Thyroid gland (tissue), 4 donors: ENCODE measurements at regions not wholly inside any gene's neighbourhood (a gene's known extent, or its start where the extent isn't known, plus 50 kb on each side); places are given as distances from the start of the nearest gene placed in this dataset.

Experiments used
- DNase-seq, 2 donors: peaks; one replicate each; pipeline ENCODE4 v3.0.0-alpha.2; 2019
- H3K27ac ChIP-seq, 3 donors: fragments of 200-600 bp; sonication (generic); 1 replicate in 2 of 3; 2 replicates in 1 of 3; pipeline ENCODE4 v1.5.1; 2016 to 2019; ENCODE audit warnings: mild to moderate bottlenecking in 1 of 3, moderate library complexity in 1 of 3
- H3K27me3 ChIP-seq: fragments of 200-600 bp; sonication (generic); one replicate; pipeline ENCODE4 v1.5.1; 2019
- H3K36me3 ChIP-seq, 2 donors: fragments of 200-600 bp; sonication (generic); one replicate each; pipeline ENCODE4 v1.5.1; 2016 to 2019
- H3K4me1 ChIP-seq, 2 donors: fragments of 200-600 bp; sonication (generic); one replicate each; pipeline ENCODE4 v1.5.1; 2017 to 2019
- H3K4me3 ChIP-seq, 3 donors: fragments of 200-600 bp; sonication (generic); replicated peaks in 1 of 3; 1 replicate in 2 of 3; 2 replicates in 1 of 3; pipeline ENCODE4 v1.5.1; 2016; ENCODE audit warnings: mild to moderate bottlenecking in 1 of 3
- H3K9me3 ChIP-seq: fragments of 200-600 bp; sonication (generic); one replicate; pipeline ENCODE4 v1.5.1; 2017
- CTCF ChIP-seq, 6 experiments: fragments of 200-600 bp in 3 of 6; fragments of 450-650 bp in 3 of 6; sonication (generic) in 3 of 6; IDR thresholded peaks; one replicate each; pipeline ENCODE4 v1.5.1; 2016 to 2019; ENCODE audit warnings: antibody characterized with exemption in 6 of 6, mild to moderate bottlenecking in 2 of 6, inconsistent platforms in 1 of 6, moderate library complexity in 1 of 6
- POLR2A ChIP-seq, 2 donors: fragments of 450-650 bp; IDR thresholded peaks; one replicate each; pipeline ENCODE4 v1.6.1; 2017; ENCODE audit warnings: antibody characterized with exemption in 2 of 2, mild to moderate bottlenecking in 2 of 2, moderate library complexity in 1 of 2
- WGBS, 2 donors: methylation state at CpG; one replicate each; pipeline ENCODE4 v1.1.5; 2017; 5-methylcytosine and 5-hydroxymethylcytosine counted together
- intact Hi-C: fragments of 100-400 bp; cut with DNase I; formaldehyde crosslinking; loops from one replicate; pipeline ENCODE4 v1.15.1; 2023

GRCh38 chr10:90621577-90621976 is 236.3 kb downstream of the HTR7 start:
- no peak overlapping the region for H3K4me3 ChIP-seq
- TF ChIP-seq CTCF (IDR thresholded peaks at IDR 0.05): no peak
- TF ChIP-seq POLR2A (IDR thresholded peaks at IDR 0.05): no peak
- 13 to 30% methylated on average over 2 of the region's 2 CpGs for WGBS, 2 donors

DNA sequence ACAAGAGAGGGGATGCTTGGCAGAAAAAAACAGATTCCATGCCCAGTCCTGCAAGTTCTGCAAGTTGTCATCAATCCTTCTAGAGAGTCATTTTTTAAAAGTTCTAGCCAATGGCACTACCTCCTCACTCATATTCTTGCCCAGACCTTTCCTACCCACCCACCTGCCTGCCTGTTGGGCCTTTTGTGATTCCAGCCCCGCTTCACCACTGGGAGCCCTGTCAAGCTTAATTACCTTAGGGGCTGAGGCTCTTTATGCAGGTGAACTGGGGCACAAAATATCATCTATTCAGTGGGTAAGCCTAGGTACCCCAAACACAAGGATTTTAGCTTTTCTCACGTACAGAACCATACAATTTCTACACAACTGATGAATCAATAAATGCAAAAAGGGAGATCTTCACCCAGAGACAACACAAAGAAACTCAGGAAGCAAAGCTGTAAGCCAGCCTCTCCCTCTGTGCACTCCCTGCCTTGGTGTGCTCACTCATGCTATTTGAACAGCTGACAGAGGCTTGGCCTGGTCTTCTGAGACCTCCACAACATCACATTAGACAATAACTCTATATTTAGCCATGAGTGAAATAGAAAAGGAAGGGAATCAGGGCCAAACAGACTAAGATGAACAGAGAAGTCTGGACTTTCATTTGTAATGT is 222.6 kb downstream of the HTR7 start:
- Histone ChIP-seq H3K4me3 (no peak overlapping the region), H3K27me3 (no peaks in the 10 kb centered on the region), H3K4me1 (no peaks in the 10 kb centered on the region), H3K36me3 (no peaks in the 10 kb centered on the region), H3K27ac (no peak overlapping the region), H3K9me3 (no peaks in the 10 kb centered on the region)
- intact Hi-C loops: no loop called here
- 68 to 73% methylated on average over 2 of the region's 2 CpGs for WGBS, 2 donors
- TF ChIP-seq CTCF (IDR thresholded peaks at IDR 0.05): no peak
- no peak for TF ChIP-seq POLR2A (IDR thresholded peaks at IDR 0.05)
- no peak for DNase-seq

More at GRCh38 chr10:90621577-90621976, 236.3 kb downstream of the HTR7 start:
- Histone ChIP-seq H3K9me3 (no peaks in the 10 kb centered on the region), H3K27ac (no peak overlapping the region), H3K4me1 (no peaks in the 10 kb centered on the region), H3K36me3 (no peaks in the 10 kb centered on the region), H3K27me3 (no peaks in the 10 kb centered on the region)
- DNase-seq: no peak
- intact Hi-C loops: no loop called here

- H3K9me3 ChIP-seq: no peaks in the 10 kb centered on the region
- DNase-seq: no peak
- H3K4me3 ChIP-seq: no peak overlapping the region
- 79 to 90% methylated on average over 2 of the region's 2 CpGs for WGBS, 2 donors
- H3K4me1 ChIP-seq: no peaks in the 10 kb centered on the region
- H3K27ac ChIP-seq: no peak overlapping the region
- intact Hi-C loops: no loop called here
- no peaks in the 10 kb centered on the region for H3K27me3 ChIP-seq
- no peaks in the 10 kb centered on the region for H3K36me3 ChIP-seq
- TF ChIP-seq POLR2A (IDR thresholded peaks at IDR 0.05) (no peak), CTCF (IDR thresholded peaks at IDR 0.05) (no peak)
These were observed 217.1 kb downstream of the HTR7 start for GRCh38 chr10:90640756-90641155.

DNA sequence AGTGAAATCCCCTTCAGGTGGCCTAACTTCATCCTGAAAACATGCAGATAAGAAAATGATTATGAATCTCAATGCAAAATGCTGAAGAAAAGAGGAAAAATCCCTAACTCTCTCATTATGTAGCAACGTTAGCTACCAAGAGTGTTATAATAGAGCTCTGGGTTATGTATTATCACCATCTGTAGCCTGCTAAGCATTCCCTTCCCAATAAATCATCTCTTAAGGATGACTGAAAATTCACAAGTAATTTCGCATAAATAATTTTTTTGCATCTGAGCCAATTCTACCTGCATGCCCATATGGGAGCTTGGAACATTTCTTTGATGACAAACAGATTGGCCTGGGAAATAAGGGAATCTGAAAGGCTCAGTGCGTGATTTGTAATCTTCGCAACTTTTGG is 216.1 kb downstream of the HTR7 start:
- 79 to 84% methylated on average over 4 of the region's 4 CpGs for WGBS, 2 donors
- H3K9me3 ChIP-seq: no peaks in the 10 kb centered on the region
- no peaks in the 10 kb centered on the region for H3K27me3 ChIP-seq
- intact Hi-C loops: no loop called here
- TF ChIP-seq CTCF (IDR thresholded peaks at IDR 0.05) (no peak), POLR2A (IDR thresholded peaks at IDR 0.05) (no peak)
- H3K36me3 ChIP-seq: no peaks in the 10 kb centered on the region
- no peak overlapping the region for H3K27ac ChIP-seq
- no peak for DNase-seq
- H3K4me3 ChIP-seq: no peak overlapping the region
- H3K4me1 ChIP-seq: no peaks in the 10 kb centered on the region

DNA sequence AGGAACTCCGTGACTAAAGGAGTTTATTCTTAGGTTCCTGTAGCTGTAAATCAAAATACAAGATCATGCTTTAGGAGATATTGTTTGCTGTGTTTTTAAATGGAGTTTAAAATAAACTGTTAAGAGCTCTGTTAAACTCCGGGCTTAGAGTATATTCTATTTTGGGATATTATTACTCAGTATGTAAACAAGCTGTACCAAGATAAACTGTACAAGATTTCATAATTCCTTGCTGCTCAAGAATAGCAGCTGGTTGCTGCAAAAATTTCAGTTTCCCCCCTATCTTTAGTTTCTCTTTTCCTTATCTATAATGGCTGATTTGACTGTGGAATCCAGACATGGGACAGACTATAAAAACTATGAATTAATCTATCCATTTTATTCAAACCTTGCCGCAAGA is 215.7 kb downstream of the HTR7 start:
- no peak overlapping the region for H3K4me3 ChIP-seq
- intact Hi-C loops: no loop called here
- no peak overlapping the region for H3K27ac ChIP-seq
- WGBS, 2 donors: 78 to 83% methylated on average over 3 of the region's 3 CpGs
- no peaks in the 10 kb centered on the region for H3K9me3 ChIP-seq
- no peaks in the 10 kb centered on the region for H3K27me3 ChIP-seq
- H3K36me3 ChIP-seq: no peaks in the 10 kb centered on the region
- TF ChIP-seq CTCF (IDR thresholded peaks at IDR 0.05) (no peak), POLR2A (IDR thresholded peaks at IDR 0.05) (no peak)
- H3K4me1 ChIP-seq: no peaks in the 10 kb centered on the region
- no peak for DNase-seq
